HEK293 (cell line): ENCODE measurements at regions not wholly inside any gene's neighbourhood (a gene's known extent, or its start where the extent isn't known, plus 50 kb on each side); places are given as distances from the start of the nearest gene placed in this dataset.

Experiments used
- YY2 ChIP-seq: fragments of 450-650 bp; formaldehyde crosslinking; IDR thresholded peaks from 2 replicates; pipeline ENCODE4 v1.5.1; 2016; ENCODE audit warnings: missing biosample characterization, missing genetic modification characterization
- TF ChIP-seq, protein P1 (sequence below): fragments of 450-650 bp; formaldehyde crosslinking; IDR thresholded peaks from 2 replicates; pipeline ENCODE4 v1.5.1; 2016; ENCODE audit warnings: missing biosample characterization, missing genetic modification characterization

DNA sequence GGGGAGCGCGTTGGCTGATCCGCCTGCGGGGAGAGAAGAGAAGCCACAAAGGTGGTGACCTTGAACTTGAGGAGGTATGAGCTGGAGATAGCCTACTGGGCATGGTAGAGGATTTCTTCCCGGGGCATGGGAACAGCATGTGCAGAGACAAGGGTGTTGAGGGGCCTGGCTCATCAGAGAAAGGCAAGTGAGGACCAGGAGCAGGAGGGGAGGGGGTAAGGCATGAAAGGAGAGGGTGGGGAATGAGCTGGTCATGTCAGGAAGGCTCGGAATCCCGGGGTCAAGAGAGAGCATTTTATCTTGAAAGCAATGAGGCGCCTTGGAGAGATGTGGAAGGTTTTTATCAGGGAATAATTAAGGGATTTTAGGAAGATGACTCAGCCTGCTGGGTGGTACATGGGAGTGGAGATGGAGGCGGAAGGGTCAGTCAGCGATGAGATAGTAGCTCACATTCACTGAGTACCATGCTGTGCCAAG lies 121.1 kb downstream of the LHX2 start:
- TF ChIP-seq, protein P1, sequence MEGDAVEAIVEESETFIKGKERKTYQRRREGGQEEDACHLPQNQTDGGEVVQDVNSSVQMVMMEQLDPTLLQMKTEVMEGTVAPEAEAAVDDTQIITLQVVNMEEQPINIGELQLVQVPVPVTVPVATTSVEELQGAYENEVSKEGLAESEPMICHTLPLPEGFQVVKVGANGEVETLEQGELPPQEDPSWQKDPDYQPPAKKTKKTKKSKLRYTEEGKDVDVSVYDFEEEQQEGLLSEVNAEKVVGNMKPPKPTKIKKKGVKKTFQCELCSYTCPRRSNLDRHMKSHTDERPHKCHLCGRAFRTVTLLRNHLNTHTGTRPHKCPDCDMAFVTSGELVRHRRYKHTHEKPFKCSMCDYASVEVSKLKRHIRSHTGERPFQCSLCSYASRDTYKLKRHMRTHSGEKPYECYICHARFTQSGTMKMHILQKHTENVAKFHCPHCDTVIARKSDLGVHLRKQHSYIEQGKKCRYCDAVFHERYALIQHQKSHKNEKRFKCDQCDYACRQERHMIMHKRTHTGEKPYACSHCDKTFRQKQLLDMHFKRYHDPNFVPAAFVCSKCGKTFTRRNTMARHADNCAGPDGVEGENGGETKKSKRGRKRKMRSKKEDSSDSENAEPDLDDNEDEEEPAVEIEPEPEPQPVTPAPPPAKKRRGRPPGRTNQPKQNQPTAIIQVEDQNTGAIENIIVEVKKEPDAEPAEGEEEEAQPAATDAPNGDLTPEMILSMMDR (tag by site-specific recombination), result no peak
- TF ChIP-seq YY2 (tag by site-specific recombination), result no peak
